GM13977 (cell line): ENCODE measurements at regions not wholly inside any gene's neighbourhood (a gene's known extent, or its start where the extent isn't known, plus 50 kb on each side); places are given as distances from the start of the nearest gene placed in this dataset.
"Not testable (repeated sequence)": the region's sequence is repeated elsewhere in the genome, so short reads cannot be mapped to it uniquely, and the experiment has no call there.

ENCODE experiments used
- DNase-seq: peaks from one replicate; pipeline ENCODE4 v3.0.0; 2012; ENCODE audit warnings: low spot score
- CTCF ChIP-seq: IDR thresholded peaks from 2 replicates; pipeline ENCODE4 v1.5.1; 2012; ENCODE audit warnings: mild to moderate bottlenecking, control low read depth; ENCODE audit not compliant: insufficient read depth; ENCODE audit errors: extremely low read depth, missing control alignments
- in situ Hi-C: fragments of 300-500 bp; cut with MboI; formaldehyde crosslinking; loops from one replicate; pipeline ENCODE4 v1.12.0; 2022; ENCODE audit warnings: low sequenced_read_pairs, low pct_unique_long_range_greater_than_20kb, mixed read lengths, inconsistent platforms; ENCODE audit not compliant: unreplicated experiment

- DNase-seq: no peak
- TF ChIP-seq CTCF: no peak
- in situ Hi-C loops: no loop called here
Measured at GRCh38 chr2:182548031-182548950, 121.5 kb upstream of the PDE1A start.

- no peak for DNase-seq
- in situ Hi-C loops: no loop called here
- TF ChIP-seq CTCF: no peak
Measured at GRCh38 chr2:182550234-182550633, 123.4 kb upstream of the PDE1A start.

- DNase-seq, in situ Hi-C loops: not testable (repeated sequence)
Measured at GRCh38 chr2:182552232-182552631, 125.4 kb upstream of the PDE1A start.

GRCh38 chr2:182552785-182553184, 125.9 kb upstream of the PDE1A start:
- in situ Hi-C loops: not testable (repeated sequence)

GRCh38 chr2:182553483-182553882, 126.6 kb upstream of the PDE1A start:
- in situ Hi-C loops: no loop called here
- no peak for TF ChIP-seq CTCF
- peak; percentile 46 for DNase-seq

More at GRCh38 chr2:182552785-182553184, 125.9 kb upstream of the PDE1A start:
- not testable (repeated sequence) for DNase-seq

- DNase-seq: no peak
- no peak for TF ChIP-seq CTCF
- in situ Hi-C loops: no loop called here
Measured at GRCh38 chr2:182554950-182555349, 128.1 kb upstream of the PDE1A start.

- DNase-seq: no peak
- no peak for TF ChIP-seq CTCF
- in situ Hi-C loops: no loop called here
Measured at GRCh38 chr2:182558564-182558963, 131.7 kb upstream of the PDE1A start.
